Astrocyte (in vitro differentiated cells and primary cell): ENCODE measurements at regions not wholly inside any gene's neighbourhood (a gene's known extent, or its start where the extent isn't known, plus 50 kb on each side); places are given as distances from the start of the nearest gene placed in this dataset.

Experiments used
- CTCF ChIP-seq: IDR thresholded peaks from 2 replicates; pipeline ENCODE4 v1.5.1; 2011; ENCODE audit warnings: low read depth, mild to moderate bottlenecking, inconsistent platforms, low read length, moderate library complexity; ENCODE audit not compliant: insufficient read depth
- EZH2 ChIP-seq: IDR thresholded peaks from 2 replicates; pipeline ENCODE4 v1.6.1; 2012; ENCODE audit warnings: mild to moderate bottlenecking, low read length, inconsistent platforms; ENCODE audit not compliant: insufficient read depth

GRCh38 chr3:18732474-18732873 lies 307.3 kb upstream of the SATB1 start:
- TF ChIP-seq CTCF, result no peak
- TF ChIP-seq EZH2, result no peak
